Ovary (tissue), 3 donors: ENCODE measurements at regions not wholly inside any gene's neighbourhood (a gene's known extent, or its start where the extent isn't known, plus 50 kb on each side); places are given as distances from the start of the nearest gene placed in this dataset.

Source experiments
- CTCF ChIP-seq, 3 donors: fragments of 450-650 bp in 2 of 3; fragments of 200-600 bp in 1 of 3; IDR thresholded peaks; one replicate each; pipeline versions ENCODE4 v1.5.1 to v1.8.0; 2016 to 2022; ENCODE audit warnings: antibody characterized with exemption in 3 of 3, mild to moderate bottlenecking in 1 of 3
- EP300 ChIP-seq: sonication (generic); formaldehyde crosslinking; IDR thresholded peaks from one replicate; pipeline ENCODE4 v1.6.1; 2017; ENCODE audit warnings: antibody characterized with exemption
- POLR2A ChIP-seq: fragments of 450-650 bp; IDR thresholded peaks from one replicate; pipeline ENCODE4 v1.6.1; 2017; ENCODE audit warnings: antibody characterized with exemption, mild to moderate bottlenecking, moderate library complexity
- donor health status: DM: no; HTN: no; CAD: no.

DNA sequence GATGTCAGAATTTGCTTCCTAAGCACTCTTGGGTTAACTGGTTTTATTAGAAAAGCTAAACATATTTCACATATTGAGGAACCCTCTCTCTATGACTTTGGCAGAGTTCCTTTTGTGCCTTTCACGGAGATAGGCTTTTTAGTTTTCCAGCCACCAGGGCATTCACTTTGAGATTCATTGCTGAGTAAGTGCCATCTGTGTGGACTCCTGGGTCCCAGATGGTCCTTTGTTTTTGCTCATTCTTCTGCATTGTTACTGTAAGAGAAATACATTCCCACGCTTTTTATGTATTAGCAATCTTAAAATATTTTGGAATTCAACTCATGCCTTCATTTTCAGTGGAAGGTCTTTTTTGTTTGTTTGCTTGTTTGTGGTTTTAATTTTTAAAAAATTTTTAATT is 76.3 kb upstream of the PHACTR2 start:
- TF ChIP-seq POLR2A (no peak), CTCF (IDR thresholded peaks at IDR 0.05) (no peak), EP300 (no peak)
